Tibial artery (tissue), 4 donors: ENCODE measurements at regions not wholly inside any gene's neighbourhood (a gene's known extent, or its start where the extent isn't known, plus 50 kb on each side); places are given as distances from the start of the nearest gene placed in this dataset.
"Not testable (repeated sequence)": the region's sequence is repeated elsewhere in the genome, so short reads cannot be mapped to it uniquely, and the experiment has no call there.

ENCODE experiments used
- DNase-seq, 2 donors: peaks; one replicate each; pipeline ENCODE4 v3.0.0-alpha.2; 2019
- H3K27ac ChIP-seq, 2 donors: fragments of 200-600 bp; sonication (generic) in 1 of 2; 1 replicate in 1 of 2; 2 replicates in 1 of 2; pipeline ENCODE4 v1.5.1; 2018 to 2019; ENCODE audit warnings: mild to moderate bottlenecking in 1 of 2
- H3K27me3 ChIP-seq, 2 donors: fragments of 200-600 bp; sonication (generic) in 1 of 2; one replicate each; pipeline versions ENCODE4 v1.5.1 to v1.6.0; 2016 to 2019
- H3K36me3 ChIP-seq, 3 donors: fragments of 200-600 bp; sonication (generic) in 2 of 3; one replicate each; pipeline ENCODE4 v1.5.1; 2016 to 2019; ENCODE audit warnings: mild to moderate bottlenecking in 2 of 3
- H3K4me1 ChIP-seq, 4 donors: fragments of 200-600 bp; sonication (generic) in 2 of 4; 1 replicate in 3 of 4; 2 replicates in 1 of 4; pipeline ENCODE4 v1.5.1; 2016 to 2019
- H3K4me3 ChIP-seq, 2 donors: fragments of 200-600 bp; sonication (generic) in 1 of 2; 1 replicate in 1 of 2; 2 replicates in 1 of 2; pipeline ENCODE4 v1.5.1; 2018 to 2019; ENCODE audit warnings: mild to moderate bottlenecking in 2 of 2
- H3K9me3 ChIP-seq, 3 donors: fragments of 200-600 bp; sonication (generic) in 1 of 3; one replicate each; pipeline ENCODE4 v1.5.1; 2016 to 2019
- CTCF ChIP-seq, 2 experiments: fragments of 200-600 bp in 1 of 2; fragments of 450-650 bp in 1 of 2; IDR thresholded peaks; one replicate each; pipeline ENCODE4 v1.5.1; 2017 to 2019; ENCODE audit warnings: antibody characterized with exemption in 2 of 2, mild to moderate bottlenecking in 1 of 2, moderate library complexity in 1 of 2
- intact Hi-C: fragments of 100-400 bp; cut with DNase I; formaldehyde crosslinking; loops from one replicate; pipeline ENCODE4 v1.15.0; 2023; ENCODE audit warnings: low total_unique reads

DNA sequence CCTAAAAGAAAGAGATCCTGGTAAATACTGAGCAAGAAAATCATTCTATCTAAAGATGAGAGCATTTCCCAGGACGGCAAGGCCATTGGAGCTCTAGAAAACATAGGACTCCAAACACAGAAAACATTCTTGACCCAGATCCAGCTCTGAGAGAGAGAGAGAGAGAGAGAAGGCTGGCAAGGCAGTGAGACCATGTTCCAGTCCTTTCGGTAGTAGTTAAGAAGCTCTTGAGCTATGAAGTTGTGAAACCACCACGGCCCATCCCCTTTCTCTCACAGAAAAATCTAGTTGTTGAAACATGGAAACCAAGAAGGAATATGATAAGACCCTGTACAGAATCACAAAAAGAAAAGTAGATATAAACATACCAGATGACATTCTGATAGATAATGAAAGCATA is 212.4 kb upstream of the NPSR1 start:
- no peak for DNase-seq
- Histone ChIP-seq H3K27me3 (no peaks in the 10 kb centered on the region), H3K9me3 (peaks cover 0 to 4% (median 0%) of the 10 kb centered on the region in 3 donors), H3K27ac (no peak overlapping the region), H3K36me3 (no peaks in the 10 kb centered on the region), H3K4me3 (no peak overlapping the region), H3K4me1 (no peaks in the 10 kb centered on the region)
- no peak for TF ChIP-seq CTCF (IDR thresholded peaks at IDR 0.05)
- intact Hi-C loops, result no loop called here

GRCh38 chr7:34448531-34448930 is 209.5 kb upstream of the NPSR1 start:
- H3K27me3 ChIP-seq, H3K27ac ChIP-seq, H3K9me3 ChIP-seq, DNase-seq, H3K4me1 ChIP-seq, H3K36me3 ChIP-seq, H3K4me3 ChIP-seq, intact Hi-C loops: not testable (repeated sequence)

- peaks cover 0 to 4% (median 0%) of the 10 kb centered on the region in 3 donors for H3K9me3 ChIP-seq
- H3K4me3 ChIP-seq, result no peak overlapping the region
- H3K27me3 ChIP-seq, result no peaks in the 10 kb centered on the region
- no peak overlapping the region for H3K27ac ChIP-seq
- H3K36me3 ChIP-seq, result no peaks in the 10 kb centered on the region
- no peak for DNase-seq
- no peaks in the 10 kb centered on the region for H3K4me1 ChIP-seq
- no peak for TF ChIP-seq CTCF (IDR thresholded peaks at IDR 0.05)
- intact Hi-C loops, result no loop called here
Measured at GRCh38 chr7:34449765-34450164, 208.3 kb upstream of the NPSR1 start.

DNA sequence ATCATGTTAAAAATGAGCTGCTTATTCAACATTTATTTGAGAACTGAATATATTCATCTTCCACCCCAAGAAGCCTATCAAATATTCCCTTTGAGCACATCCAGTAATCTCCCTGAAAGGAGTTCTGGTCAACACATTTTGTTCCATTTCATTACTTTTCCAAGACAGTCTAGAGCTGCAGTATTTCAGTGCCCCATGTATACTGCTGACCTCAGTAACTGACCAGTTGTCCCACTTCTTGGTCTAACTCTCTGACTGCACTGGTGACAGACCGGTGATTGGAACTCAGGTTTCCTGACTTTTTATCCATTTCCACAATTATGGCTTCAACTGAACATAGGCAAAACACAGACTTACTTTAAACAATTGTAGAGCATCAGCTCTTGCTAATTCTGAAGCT is 206.8 kb upstream of the NPSR1 start:
- intact Hi-C loops, result no loop called here
- peaks cover 0 to 4% (median 0%) of the 10 kb centered on the region in 3 donors for H3K9me3 ChIP-seq
- no peaks in the 10 kb centered on the region for H3K36me3 ChIP-seq
- no peaks in the 10 kb centered on the region for H3K27me3 ChIP-seq
- no peak overlapping the region for H3K4me3 ChIP-seq
- H3K4me1 ChIP-seq, result no peaks in the 10 kb centered on the region
- no peak overlapping the region for H3K27ac ChIP-seq
- no peak for TF ChIP-seq CTCF (IDR thresholded peaks at IDR 0.05)
- DNase-seq, result no peak

DNA sequence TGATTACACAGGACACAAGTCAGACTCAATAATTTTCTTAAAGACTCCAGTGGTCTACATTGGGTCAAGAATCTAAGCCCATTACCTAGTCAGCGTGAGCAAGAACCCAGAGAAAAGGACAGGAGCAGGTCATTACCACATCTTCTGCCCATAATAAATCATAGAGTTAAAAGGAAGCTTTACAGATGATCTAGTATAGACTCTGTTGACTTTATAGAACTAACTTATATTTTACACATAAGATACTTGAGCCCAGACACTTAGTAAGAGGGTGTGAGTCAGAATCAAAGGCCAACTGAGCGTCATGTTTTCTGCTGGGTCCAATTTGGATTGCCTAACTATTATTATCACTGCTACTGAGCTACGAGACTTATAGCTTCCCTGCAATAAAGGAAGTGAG is 206.1 kb upstream of the NPSR1 start:
- Histone ChIP-seq H3K9me3 (peaks cover 0 to 4% (median 0%) of the 10 kb centered on the region in 3 donors), H3K27ac (no peak overlapping the region), H3K4me1 (no peaks in the 10 kb centered on the region), H3K27me3 (no peaks in the 10 kb centered on the region), H3K4me3 (no peak overlapping the region), H3K36me3 (no peaks in the 10 kb centered on the region)
- no peak for TF ChIP-seq CTCF (IDR thresholded peaks at IDR 0.05)
- intact Hi-C loops, result no loop called here
- no peak for DNase-seq

DNA sequence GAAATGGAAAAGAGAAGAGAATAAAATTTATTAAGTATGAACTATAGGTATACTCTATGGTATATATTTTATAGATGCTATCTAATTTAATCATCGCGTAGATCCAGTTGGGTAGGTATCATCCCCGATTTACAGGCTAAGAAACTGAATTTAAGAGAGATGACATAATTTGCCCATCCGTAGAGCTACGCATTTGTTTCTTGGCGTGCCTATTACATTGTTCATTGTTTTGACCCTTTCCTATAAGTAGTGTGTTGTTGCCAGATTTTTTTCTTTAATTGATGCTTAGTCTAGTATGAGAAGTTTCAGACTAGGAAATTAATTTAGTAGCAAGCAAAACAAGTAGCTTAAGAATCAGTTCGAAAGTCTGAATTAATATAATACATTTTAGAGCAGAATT is 205.7 kb upstream of the NPSR1 start:
- intact Hi-C loops, result no loop called here
- Histone ChIP-seq H3K4me3 (no peak overlapping the region), H3K27ac (no peak overlapping the region), H3K27me3 (no peaks in the 10 kb centered on the region), H3K4me1 (no peaks in the 10 kb centered on the region), H3K36me3 (no peaks in the 10 kb centered on the region), H3K9me3 (peaks cover 0 to 4% (median 0%) of the 10 kb centered on the region in 3 donors)
- DNase-seq, result no peak
- no peak for TF ChIP-seq CTCF (IDR thresholded peaks at IDR 0.05)
